Activated B cell treated with CpG ODN at 0.5 μM for 24 hours (primary cell): ENCODE measurements at regions not wholly inside any gene's neighbourhood (a gene's known extent, or its start where the extent isn't known, plus 50 kb on each side); places are given as distances from the start of the nearest gene placed in this dataset.

Experiments
- ATAC-seq: fragments of 200-7000 bp; cut with Tn5 transposase; one replicate; pipeline ENCODE4 v1.10.0; 2021; ENCODE audit warnings: low read depth, mild to moderate bottlenecking, moderate library complexity
- CTCF ChIA-PET: fragments of 350-600 bp; sonication (Branson Sonifier 250); formaldehyde crosslinking; loops from one replicate; lab custom pipeline; 2021; ENCODE audit warnings: antibody characterized with exemption; lab: Charles Lee
- POLR2A ChIA-PET: fragments of 350-600 bp; sonication (Branson Sonifier 250); formaldehyde crosslinking; loops from one replicate; lab custom pipeline; 2021; ENCODE audit warnings: antibody characterized with exemption; lab: Charles Lee
- DNase-seq: peaks from one replicate; pipeline ENCODE4 v3.0.0; 2022
- H3K27ac Mint-ChIP-seq: one replicate; pipeline ENCODE4 v1.8.0; 2020; ENCODE audit warnings: mixed read lengths
- H3K27me3 Mint-ChIP-seq: one replicate; pipeline ENCODE4 v1.8.0; 2021; ENCODE audit warnings: mixed read lengths
- H3K36me3 Mint-ChIP-seq: one replicate; pipeline ENCODE4 v1.8.0; 2021; ENCODE audit warnings: low read depth, mixed read lengths
- H3K4me1 Mint-ChIP-seq: one replicate; pipeline ENCODE4 v1.8.0; 2021; ENCODE audit warnings: mixed read lengths
- H3K4me3 Mint-ChIP-seq: one replicate; pipeline ENCODE4 v1.8.0; 2020; ENCODE audit warnings: mild to moderate bottlenecking, mixed read lengths
- H3K9me3 Mint-ChIP-seq: one replicate; pipeline ENCODE4 v1.8.0; 2020; ENCODE audit warnings: mixed read lengths
- intact Hi-C: fragments of 100-400 bp; cut with micrococcal nuclease; formaldehyde crosslinking; loops from one replicate; pipeline ENCODE4 v1.15.1; 2024
- TF ChIP-seq, protein P1 (sequence below): fragments of 200-600 bp; IDR thresholded peaks from one replicate; pipeline ENCODE4 v1.8.0; 2022; ENCODE audit warnings: antibody characterized with exemption, mild to moderate bottlenecking

DNA sequence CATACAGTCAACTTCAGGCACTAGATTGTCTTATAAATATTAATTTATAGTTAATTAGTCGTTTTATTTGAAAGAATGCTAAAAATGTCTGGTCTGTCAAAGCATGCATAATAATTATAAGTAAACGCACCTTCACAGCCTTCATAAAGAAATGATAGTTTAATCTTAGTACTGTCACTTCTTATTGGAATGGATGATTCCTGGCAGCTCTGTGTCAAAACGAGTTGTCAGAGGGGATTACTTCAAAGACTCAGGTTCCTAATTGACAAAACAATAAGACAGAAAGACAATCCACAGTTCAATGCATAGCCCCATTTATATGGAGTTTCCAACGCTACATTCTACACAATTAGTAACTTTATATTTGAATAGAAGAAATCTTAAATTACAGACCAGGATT is 461.3 kb upstream of the TECRL start:
- H3K4me1 Mint-ChIP-seq = no peaks in the 10 kb centered on the region
- peaks cover 7% of the 10 kb centered on the region for H3K9me3 Mint-ChIP-seq
- H3K4me3 Mint-ChIP-seq = no peak overlapping the region
- no peak for ATAC-seq
- H3K27me3 Mint-ChIP-seq = no peaks in the 10 kb centered on the region
- TF ChIP-seq, protein P1, sequence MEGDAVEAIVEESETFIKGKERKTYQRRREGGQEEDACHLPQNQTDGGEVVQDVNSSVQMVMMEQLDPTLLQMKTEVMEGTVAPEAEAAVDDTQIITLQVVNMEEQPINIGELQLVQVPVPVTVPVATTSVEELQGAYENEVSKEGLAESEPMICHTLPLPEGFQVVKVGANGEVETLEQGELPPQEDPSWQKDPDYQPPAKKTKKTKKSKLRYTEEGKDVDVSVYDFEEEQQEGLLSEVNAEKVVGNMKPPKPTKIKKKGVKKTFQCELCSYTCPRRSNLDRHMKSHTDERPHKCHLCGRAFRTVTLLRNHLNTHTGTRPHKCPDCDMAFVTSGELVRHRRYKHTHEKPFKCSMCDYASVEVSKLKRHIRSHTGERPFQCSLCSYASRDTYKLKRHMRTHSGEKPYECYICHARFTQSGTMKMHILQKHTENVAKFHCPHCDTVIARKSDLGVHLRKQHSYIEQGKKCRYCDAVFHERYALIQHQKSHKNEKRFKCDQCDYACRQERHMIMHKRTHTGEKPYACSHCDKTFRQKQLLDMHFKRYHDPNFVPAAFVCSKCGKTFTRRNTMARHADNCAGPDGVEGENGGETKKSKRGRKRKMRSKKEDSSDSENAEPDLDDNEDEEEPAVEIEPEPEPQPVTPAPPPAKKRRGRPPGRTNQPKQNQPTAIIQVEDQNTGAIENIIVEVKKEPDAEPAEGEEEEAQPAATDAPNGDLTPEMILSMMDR = no peak
- DNase-seq = no peak
- intact Hi-C loops = no loop called here
- POLR2A ChIA-PET = no interaction called here
- CTCF ChIA-PET = no interaction called here
- H3K36me3 Mint-ChIP-seq = no peaks in the 10 kb centered on the region
- no peak overlapping the region for H3K27ac Mint-ChIP-seq

DNA sequence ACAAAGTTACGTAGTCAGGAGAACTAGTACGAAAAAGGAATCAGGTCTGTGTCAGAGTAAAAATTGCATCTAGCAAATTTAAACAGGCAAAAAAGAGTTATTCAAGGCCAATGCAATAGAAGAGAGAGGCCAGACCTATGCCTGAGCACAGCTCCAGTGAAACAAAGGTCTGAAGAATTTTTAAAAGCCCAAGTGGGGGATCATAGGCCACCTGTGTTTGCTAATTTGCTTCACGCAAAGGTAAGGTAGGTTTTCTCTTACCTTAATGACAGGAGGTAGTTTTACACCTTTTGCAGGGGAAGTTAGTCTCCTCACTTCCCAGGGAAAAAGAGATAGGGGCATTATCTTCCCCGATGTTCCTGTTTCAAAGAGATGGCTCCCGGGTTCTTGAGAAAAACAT is 448.6 kb upstream of the TECRL start:
- Mint-ChIP-seq H3K36me3 (no peaks in the 10 kb centered on the region), H3K9me3 (no peaks in the 10 kb centered on the region), H3K4me3 (no peak overlapping the region), H3K4me1 (no peaks in the 10 kb centered on the region), H3K27me3 (no peaks in the 10 kb centered on the region), H3K27ac (no peak overlapping the region)
- ChIA-PET CTCF (no interaction called here), POLR2A (no interaction called here)
- TF ChIP-seq, protein P1 = no peak
- ATAC-seq (no peak), DNase-seq (no peak)
- intact Hi-C loops = no loop called here

DNA sequence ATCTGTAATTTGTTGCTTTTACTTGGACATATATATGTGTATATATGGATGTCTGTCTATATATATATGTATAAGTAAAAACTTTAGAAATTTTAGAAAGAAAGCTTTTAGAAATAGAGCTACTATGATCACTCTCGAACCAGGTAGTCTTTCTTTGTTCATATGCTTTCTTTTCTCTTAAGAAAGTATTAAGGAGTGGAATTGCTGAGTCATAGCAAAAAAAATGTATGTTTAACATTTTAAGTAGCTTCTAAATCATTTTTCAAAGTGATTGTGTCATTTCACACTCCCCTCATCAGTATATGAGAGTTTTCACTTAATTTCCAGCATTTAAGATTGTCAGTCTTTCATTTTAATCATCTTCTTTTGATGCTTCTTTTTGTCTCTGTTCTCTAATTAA is 447.9 kb upstream of the TECRL start:
- ATAC-seq (no peak), DNase-seq (no peak)
- ChIA-PET CTCF (no interaction called here), POLR2A (no interaction called here)
- Mint-ChIP-seq H3K9me3 (no peaks in the 10 kb centered on the region), H3K4me3 (no peak overlapping the region), H3K4me1 (no peaks in the 10 kb centered on the region), H3K27me3 (no peaks in the 10 kb centered on the region), H3K27ac (no peak overlapping the region), H3K36me3 (no peaks in the 10 kb centered on the region)
- TF ChIP-seq, protein P1 = no peak
- intact Hi-C loops = no loop called here

DNA sequence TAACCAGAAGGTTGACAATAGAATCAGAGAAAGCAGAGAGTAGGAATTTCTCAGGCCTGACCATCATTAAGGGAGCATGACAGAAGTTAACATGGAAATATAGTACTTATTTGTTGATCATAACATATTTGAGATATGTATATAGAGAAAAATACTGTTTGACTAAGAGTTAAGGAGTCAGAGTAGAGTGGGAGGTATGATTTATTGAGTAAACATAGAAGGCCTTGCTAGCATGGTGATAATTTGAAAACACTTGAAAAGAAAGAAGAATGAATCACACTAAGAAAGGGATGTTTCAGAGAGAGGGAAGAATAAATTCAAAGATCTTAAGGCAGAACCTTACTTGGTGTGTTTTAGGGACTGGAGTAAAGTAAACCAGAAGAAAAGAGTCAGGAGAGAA is 437.2 kb upstream of the TECRL start:
- TF ChIP-seq, protein P1 = no peak
- CTCF ChIA-PET = no interaction called here
- ATAC-seq (no peak), DNase-seq (no peak)
- intact Hi-C loops = no loop called here
- Mint-ChIP-seq H3K27ac (no peak overlapping the region), H3K4me3 (no peak overlapping the region), H3K9me3 (peaks cover 3% of the 10 kb centered on the region), H3K36me3 (no peaks in the 10 kb centered on the region), H3K27me3 (no peaks in the 10 kb centered on the region), H3K4me1 (no peaks in the 10 kb centered on the region)
- POLR2A ChIA-PET = no interaction called here

DNA sequence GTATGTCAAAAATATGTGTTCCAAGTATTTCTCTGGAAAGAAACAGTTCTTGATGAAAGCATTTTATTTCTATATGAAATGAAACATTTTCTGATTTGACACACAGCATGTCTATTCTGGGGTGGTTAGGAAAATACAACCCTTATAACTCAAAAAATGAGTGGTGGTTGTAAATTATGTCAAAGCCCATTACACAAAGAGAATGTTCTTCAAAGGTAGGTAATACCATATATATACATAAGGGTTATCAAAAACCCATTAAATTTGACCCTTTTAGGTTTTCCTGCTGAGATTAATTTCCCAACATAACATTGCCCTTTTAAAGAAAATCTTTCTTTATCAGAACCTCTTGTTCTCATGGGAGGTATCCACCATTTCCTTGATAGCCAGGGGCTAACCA is 420.5 kb upstream of the TECRL start:
- ChIA-PET CTCF (no interaction called here), POLR2A (no interaction called here)
- Mint-ChIP-seq H3K36me3 (no peaks in the 10 kb centered on the region), H3K9me3 (no peaks in the 10 kb centered on the region), H3K27me3 (no peaks in the 10 kb centered on the region), H3K4me3 (no peak overlapping the region), H3K4me1 (no peaks in the 10 kb centered on the region), H3K27ac (no peak overlapping the region)
- ATAC-seq (no peak), DNase-seq (no peak)
- TF ChIP-seq, protein P1 = no peak
- intact Hi-C loops = no loop called here
